Endothelial cell of umbilical vein (primary cell): ENCODE measurements at regions not wholly inside any gene's neighbourhood (a gene's known extent, or its start where the extent isn't known, plus 50 kb on each side); places are given as distances from the start of the nearest gene placed in this dataset.

Source experiments
- BruUV-seq: library from RNA; stranded (reverse); fragments of 400-500 nt; replicated peaks from 2 replicates; lab custom pipeline; 2021; lab: Mats Ljungman, UMichigan
- CTCF ChIA-PET: fragments of 300-600, 350-600 bp; sonication (Branson Sonifier 250); formaldehyde crosslinking; loops from one replicate; lab custom pipeline; 2021; ENCODE audit warnings: antibody characterized with exemption, inconsistent platforms; lab: Charles Lee
- POLR2A ChIA-PET: fragments of 300-600, 350-600 bp; sonication (Branson Sonifier 250); formaldehyde crosslinking; loops from one replicate; lab custom pipeline; 2021; ENCODE audit warnings: antibody characterized with exemption, inconsistent platforms; lab: Charles Lee
- DNase-seq: peaks from one replicate; pipeline ENCODE4 v3.0.0-alpha.2; 2011; ENCODE audit warnings: low read depth, low spot score
- FAIRE-seq: peaks from 2 replicates; lab custom pipeline; 2011; peaks lifted over from hg19 to GRCh38; lab: Jason Lieb, UNC
- H2AFZ ChIP-seq: 2 replicates; pipeline ENCODE4 v1.6.0; 2012; ENCODE audit warnings: low read depth, low read length, control low read depth, inconsistent platforms
- H3K27ac ChIP-seq: 2 replicates; pipeline ENCODE4 v1.5.1; 2011; ENCODE audit warnings: low read depth, mild to moderate bottlenecking, control low read depth, low read length, moderate library complexity; ENCODE audit not compliant: insufficient read depth
- H3K27me3 ChIP-seq, 2 experiments: 2 replicates each; pipeline versions ENCODE4 v1.6.0 to v1.6.1; 2011; ENCODE audit warnings: low read length in 2 of 2, mixed read lengths in 1 of 2; ENCODE audit not compliant: control insufficient read depth in 2 of 2, insufficient read depth in 2 of 2
- H3K36me3 ChIP-seq, 2 experiments: 2 replicates in 1 of 2; 3 replicates in 1 of 2; pipeline ENCODE4 v1.5.1; 2011; ENCODE audit warnings: low read length in 2 of 2, mild to moderate bottlenecking in 1 of 2, moderate library complexity in 1 of 2; ENCODE audit not compliant: control insufficient read depth in 2 of 2, insufficient read depth in 2 of 2; ENCODE audit errors: extremely low read depth in 1 of 2
- H3K4me1 ChIP-seq: 3 replicates; pipeline ENCODE4 v1.5.1; 2011; ENCODE audit warnings: mild to moderate bottlenecking, low read length; ENCODE audit not compliant: control insufficient read depth, insufficient read depth; ENCODE audit errors: extremely low read depth
- H3K4me2 ChIP-seq: 2 replicates; pipeline ENCODE4 v1.6.1; 2011; ENCODE audit warnings: low read length, control low read depth, mixed read lengths; ENCODE audit not compliant: insufficient read depth
- H3K4me3 ChIP-seq, 3 experiments: fragments of 200-600 bp in 1 of 3; sonication (generic), shearing (Covaris generic) in 1 of 3; replicated peaks in 1 of 3; 2 replicates each; pipeline ENCODE4 v1.5.1; 2011 to 2016; ENCODE audit warnings: control low read depth in 3 of 3, low read length in 3 of 3, mild to moderate bottlenecking in 2 of 3, inconsistent platforms in 1 of 3, low read depth in 1 of 3, moderate library complexity in 1 of 3; ENCODE audit not compliant: insufficient read depth in 1 of 3
- H3K79me2 ChIP-seq: 2 replicates; pipeline ENCODE4 v1.6.0; 2012; ENCODE audit warnings: low read length, inconsistent platforms; ENCODE audit not compliant: control insufficient read depth, insufficient read depth
- H3K9ac ChIP-seq: replicated peaks from 2 replicates; pipeline ENCODE3; 2011; ENCODE audit warnings: low read length, control low read depth; ENCODE audit not compliant: insufficient read depth; ENCODE audit errors: extremely low read depth
- H3K9me1 ChIP-seq: replicated peaks from 3 replicates; pipeline ENCODE4 v1.6.0; 2011; ENCODE audit warnings: mild to moderate bottlenecking, low read length; ENCODE audit not compliant: control insufficient read depth, insufficient read depth; ENCODE audit errors: extremely low read depth
- H3K9me3 ChIP-seq: replicated peaks from 2 replicates; pipeline ENCODE4 v1.5.1; 2012; ENCODE audit warnings: low read length, inconsistent platforms; ENCODE audit not compliant: control insufficient read depth, insufficient read depth
- H4K20me1 ChIP-seq: replicated peaks from 2 replicates; pipeline ENCODE3; 2011; ENCODE audit warnings: mild to moderate bottlenecking, low read length; ENCODE audit not compliant: control insufficient read depth, insufficient read depth; ENCODE audit errors: extremely low read depth
- EZH2 ChIP-seq: IDR thresholded peaks from 2 replicates; pipeline ENCODE4 v1.6.1; 2012; ENCODE audit warnings: borderline replicate concordance, low read depth, mild to moderate bottlenecking, moderate library complexity, low read length, inconsistent platforms; ENCODE audit not compliant: severe bottlenecking
- FOS ChIP-seq: IDR thresholded peaks from 2 replicates; pipeline ENCODE4 v1.6.1; 2011; ENCODE audit warnings: mild to moderate bottlenecking, low read length, moderate library complexity, borderline replicate concordance; ENCODE audit not compliant: insufficient read depth
- GATA2 ChIP-seq: IDR thresholded peaks from 2 replicates; pipeline ENCODE4 v1.7.0; 2011; ENCODE audit warnings: low read depth, mild to moderate bottlenecking, moderate library complexity, mixed read lengths, low read length; ENCODE audit not compliant: insufficient read length, insufficient read depth
- JUN ChIP-seq: IDR thresholded peaks from 2 replicates; pipeline ENCODE4 v1.6.1; 2011; ENCODE audit warnings: borderline replicate concordance, low read depth; ENCODE audit not compliant: insufficient read length, insufficient read depth
- MYC ChIP-seq: IDR thresholded peaks from one replicate; pipeline ENCODE4 v1.6.1; 2011; ENCODE audit warnings: mild to moderate bottlenecking, low read depth, low read length
- POLR2A ChIP-seq: IDR thresholded peaks from 2 replicates; pipeline ENCODE4 v1.6.1; 2012; ENCODE audit warnings: low read depth, mild to moderate bottlenecking, control low read depth, low read length
- POLR2AphosphoS5 ChIP-seq: IDR thresholded peaks from 2 replicates; pipeline ENCODE4 v1.6.1; 2012; ENCODE audit warnings: low read depth, mild to moderate bottlenecking, control low read depth, low read length, moderate library complexity; ENCODE audit not compliant: insufficient read depth
- dilution Hi-C: fragments of 300-500 bp; cut with MboI; formaldehyde crosslinking; loops from one replicate; pipeline ENCODE4 v1.15.0; 2019; ENCODE audit warnings: low sequenced_read_pairs; ENCODE audit not compliant: extremely low pct_ligation_motif_present
- intact Hi-C: fragments of 100-400 bp; cut with micrococcal nuclease; formaldehyde crosslinking; loops from one replicate; pipeline ENCODE4 v1.10.0; 2022
- TF ChIP-seq, protein P1 (sequence below), 2 donors: IDR thresholded peaks; 1 replicate in 1 of 2; 2 replicates in 1 of 2; pipeline ENCODE4 v1.5.1; 2011; ENCODE audit warnings: low read length in 2 of 2, mild to moderate bottlenecking in 2 of 2, moderate library complexity in 2 of 2, control low read depth in 1 of 2, inconsistent platforms in 1 of 2, low read depth in 1 of 2; ENCODE audit not compliant: insufficient read depth in 1 of 2; ENCODE audit errors: extremely low read depth in 1 of 2
- TF ChIP-seq, protein P2 (sequence below): IDR thresholded peaks from 2 replicates; pipeline ENCODE4 v1.6.1; 2011; ENCODE audit not compliant: insufficient read depth, insufficient read length

DNA sequence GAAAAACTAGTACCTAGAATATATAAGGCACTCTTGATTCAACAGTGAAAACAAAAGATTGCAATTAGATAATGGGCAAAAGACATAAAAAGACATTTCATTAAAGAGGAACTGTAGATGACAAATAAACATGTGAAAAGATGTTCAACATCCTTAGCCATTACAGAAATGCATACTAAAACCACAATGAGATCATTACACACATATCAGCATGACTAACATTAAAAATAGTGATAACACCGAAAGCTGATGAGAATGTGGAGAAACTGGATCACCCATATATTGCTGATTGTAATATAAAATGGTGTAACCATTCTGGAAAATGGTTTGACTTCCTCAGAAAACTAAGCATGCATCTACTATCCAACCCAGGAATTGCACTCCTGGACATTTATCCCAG is 340.3 kb downstream of the SEC16B start:
- Histone ChIP-seq H3K4me2 (no peak overlapping the region), H3K36me3 (no peaks in the 10 kb centered on the region), H3K9me1 (no peaks in the 10 kb centered on the region), H3K27ac (no peak overlapping the region), H3K4me1 (no peaks in the 10 kb centered on the region), H3K4me3 (no peak overlapping the region), H4K20me1 (no peaks in the 10 kb centered on the region), H3K9me3 (no peaks in the 10 kb centered on the region), H3K79me2 (no peaks in the 10 kb centered on the region), H3K9ac (no peak overlapping the region), H3K27me3 (no peaks in the 10 kb centered on the region), H2AFZ (no peak overlapping the region)
- POLR2A ChIA-PET: no interaction called here
- no peak for DNase-seq
- CTCF ChIA-PET: no interaction called here
- FAIRE-seq: no peak
- BruUV-seq: no TSS peak
- dilution Hi-C loops: no loop called here
- TF ChIP-seq POLR2AphosphoS5: no peak
- TF ChIP-seq MYC: no peak
- TF ChIP-seq, protein P1, sequence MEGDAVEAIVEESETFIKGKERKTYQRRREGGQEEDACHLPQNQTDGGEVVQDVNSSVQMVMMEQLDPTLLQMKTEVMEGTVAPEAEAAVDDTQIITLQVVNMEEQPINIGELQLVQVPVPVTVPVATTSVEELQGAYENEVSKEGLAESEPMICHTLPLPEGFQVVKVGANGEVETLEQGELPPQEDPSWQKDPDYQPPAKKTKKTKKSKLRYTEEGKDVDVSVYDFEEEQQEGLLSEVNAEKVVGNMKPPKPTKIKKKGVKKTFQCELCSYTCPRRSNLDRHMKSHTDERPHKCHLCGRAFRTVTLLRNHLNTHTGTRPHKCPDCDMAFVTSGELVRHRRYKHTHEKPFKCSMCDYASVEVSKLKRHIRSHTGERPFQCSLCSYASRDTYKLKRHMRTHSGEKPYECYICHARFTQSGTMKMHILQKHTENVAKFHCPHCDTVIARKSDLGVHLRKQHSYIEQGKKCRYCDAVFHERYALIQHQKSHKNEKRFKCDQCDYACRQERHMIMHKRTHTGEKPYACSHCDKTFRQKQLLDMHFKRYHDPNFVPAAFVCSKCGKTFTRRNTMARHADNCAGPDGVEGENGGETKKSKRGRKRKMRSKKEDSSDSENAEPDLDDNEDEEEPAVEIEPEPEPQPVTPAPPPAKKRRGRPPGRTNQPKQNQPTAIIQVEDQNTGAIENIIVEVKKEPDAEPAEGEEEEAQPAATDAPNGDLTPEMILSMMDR (IDR thresholded peaks at IDR 0.05; ENCODE audit: extremely low read depth in 1 of 2, insufficient read depth in 1 of 2, low read depth in 1 of 2, low read length in 2 of 2): no peak
- TF ChIP-seq FOS: no peak
- TF ChIP-seq, protein P2, sequence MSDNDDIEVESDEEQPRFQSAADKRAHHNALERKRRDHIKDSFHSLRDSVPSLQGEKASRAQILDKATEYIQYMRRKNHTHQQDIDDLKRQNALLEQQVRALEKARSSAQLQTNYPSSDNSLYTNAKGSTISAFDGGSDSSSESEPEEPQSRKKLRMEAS: no peak
- TF ChIP-seq EZH2: no peak
- no peak for TF ChIP-seq JUN
- no peak for TF ChIP-seq GATA2
- no peak for TF ChIP-seq POLR2A
- intact Hi-C loops: no loop called here
